GM18498 (cell line): ENCODE measurements at regions not wholly inside any gene's neighbourhood (a gene's known extent, or its start where the extent isn't known, plus 50 kb on each side); places are given as distances from the start of the nearest gene placed in this dataset.

Experiments
- ATAC-seq: cut with Tn5 transposase; IDR thresholded peaks from one replicate; pipeline ENCODE4 v1.9.1; 2021; ENCODE audit warnings: mild to moderate bottlenecking, moderate library complexity; ENCODE audit not compliant: unreplicated experiment

DNA sequence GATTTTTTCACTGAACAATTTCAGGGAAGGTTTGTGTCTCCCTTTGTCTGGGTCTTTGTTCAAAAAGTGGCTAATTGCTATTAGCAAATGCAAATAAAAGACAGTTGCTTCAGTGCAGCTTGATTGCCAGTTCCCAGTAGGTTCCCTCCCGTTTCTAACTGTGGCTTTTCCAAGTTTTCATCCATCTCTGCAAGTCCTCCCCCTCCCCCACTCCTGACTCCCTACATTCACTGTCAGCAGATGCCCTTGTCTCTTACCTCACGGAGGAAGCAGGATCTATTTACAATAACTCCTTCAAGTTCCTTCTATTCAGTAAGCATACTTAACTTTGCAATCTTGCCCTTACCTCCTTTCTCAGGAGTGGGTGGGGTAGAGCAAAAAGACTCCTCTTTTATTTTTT is 55.4 kb upstream of the SCEL start:
- ATAC-seq, result no peak

DNA sequence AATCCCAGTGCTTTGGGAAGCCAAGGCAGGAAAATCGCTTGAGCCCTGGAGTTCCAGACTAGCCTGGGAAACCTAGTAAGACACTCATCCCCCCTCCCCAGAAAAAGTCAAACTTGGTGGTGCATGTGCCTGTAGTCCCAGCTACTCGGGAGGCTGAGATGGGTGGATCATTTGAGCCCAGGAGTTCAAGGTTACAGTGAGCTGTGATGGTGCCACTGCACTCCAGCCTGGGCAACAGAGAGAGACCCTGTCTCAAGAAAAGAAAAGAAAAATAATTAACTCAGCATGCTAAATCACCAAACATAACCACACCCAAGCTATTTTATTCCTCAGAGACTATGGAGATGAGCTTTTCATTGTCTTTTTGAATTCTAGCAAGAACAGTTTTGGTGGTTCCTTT is 56.2 kb upstream of the SCEL start:
- no peak for ATAC-seq

DNA sequence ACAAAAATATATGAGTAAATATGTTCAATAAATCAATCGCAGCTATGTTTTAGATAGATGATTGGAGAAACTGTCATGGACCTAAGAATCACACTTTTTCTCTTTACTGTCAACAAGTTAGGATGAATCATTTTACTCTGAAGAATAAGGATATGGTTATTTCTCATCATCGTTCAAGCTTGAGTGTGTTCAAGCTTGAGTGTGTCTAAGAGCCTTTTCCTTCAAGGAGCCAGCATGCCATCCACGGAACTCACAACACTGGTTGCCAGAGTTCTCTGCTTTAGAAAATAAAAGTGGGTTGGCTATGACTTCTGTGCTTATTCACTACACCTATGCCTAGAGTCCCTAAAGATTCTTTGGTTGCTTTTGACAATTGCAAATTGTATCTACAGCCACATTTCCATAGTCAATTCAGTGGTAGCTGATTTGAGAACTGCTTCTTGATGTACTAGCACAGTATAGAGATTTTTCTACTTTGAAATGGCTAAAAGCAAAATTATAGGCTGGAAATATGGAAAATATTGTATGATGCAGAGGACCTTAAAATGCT is 58.1 kb upstream of the SCEL start:
- no peak for ATAC-seq

DNA sequence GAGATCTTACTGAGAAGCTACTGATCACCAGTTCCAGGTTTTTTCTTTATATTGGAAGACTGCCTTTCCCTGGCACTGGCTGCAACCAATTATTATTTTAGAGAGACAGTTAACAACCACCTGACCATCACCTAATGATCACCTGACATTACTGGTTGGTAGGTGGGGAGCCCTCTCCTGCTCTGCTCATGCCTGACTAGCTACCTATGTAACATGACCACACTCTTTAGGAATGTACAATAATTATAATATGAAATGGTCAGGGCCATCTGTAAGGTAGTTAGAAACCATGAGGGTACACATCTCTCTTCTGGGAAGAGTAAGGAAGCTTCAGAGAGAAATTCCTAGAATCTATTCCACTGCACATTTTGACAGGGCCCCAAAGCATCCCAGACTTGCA is 59.0 kb upstream of the SCEL start:
- no peak for ATAC-seq

DNA sequence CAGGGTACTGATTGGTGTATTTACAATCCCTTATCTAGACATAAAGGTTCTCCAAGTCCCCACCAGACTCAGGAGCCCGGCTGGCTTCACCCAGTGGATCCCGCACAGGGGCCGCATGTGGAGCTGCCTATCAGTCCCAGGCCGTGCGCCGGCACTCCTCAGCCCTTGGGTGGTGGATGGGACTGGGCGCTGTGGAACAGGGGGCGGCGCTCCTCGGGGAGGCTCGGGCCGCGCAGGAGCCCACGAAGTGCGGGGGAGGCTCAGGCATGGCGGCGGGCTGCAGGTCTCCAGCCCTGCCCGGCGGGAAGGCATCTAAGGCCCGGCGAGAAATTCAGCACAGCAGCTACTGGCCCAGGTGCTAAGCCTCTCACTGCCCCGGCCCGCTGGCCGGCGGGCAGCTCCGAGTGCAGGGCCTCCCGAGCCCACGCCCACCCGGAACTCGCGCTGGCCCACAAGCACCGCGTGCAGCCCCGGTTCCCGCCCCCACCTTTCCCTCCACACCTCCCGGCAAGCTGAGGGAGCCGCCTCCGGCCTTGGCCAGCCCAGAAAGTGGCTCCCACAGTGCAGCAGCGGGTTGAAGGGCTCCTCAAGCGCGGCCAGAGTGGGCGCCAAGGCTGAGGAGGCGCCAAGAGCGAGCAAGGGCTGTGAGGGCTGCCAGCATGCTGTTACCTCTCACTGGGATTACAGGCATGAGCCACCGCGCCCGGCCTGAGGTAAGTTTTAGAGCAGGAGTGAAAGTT is 60.0 kb upstream of the SCEL start:
- ATAC-seq, result no peak

DNA sequence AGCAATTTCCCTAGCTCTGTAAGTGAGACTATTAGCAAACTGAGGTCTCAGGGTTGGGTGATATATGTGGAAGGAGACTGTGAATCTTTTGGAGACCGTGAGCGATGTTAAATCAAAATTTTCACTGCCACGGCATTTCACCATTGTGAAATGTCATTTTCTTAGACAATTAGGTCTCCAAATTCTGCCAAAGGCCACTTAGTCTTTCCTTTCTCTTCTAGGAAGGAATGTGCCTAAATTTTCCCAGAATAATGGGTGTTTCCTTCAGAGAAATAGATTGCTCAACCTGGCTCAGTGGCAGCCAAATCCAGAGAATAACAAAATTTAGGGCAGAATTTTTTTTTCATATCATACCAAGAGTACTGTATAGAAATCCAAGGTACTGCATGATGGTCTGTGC is 64.5 kb upstream of the SCEL start:
- ATAC-seq, result no peak

DNA sequence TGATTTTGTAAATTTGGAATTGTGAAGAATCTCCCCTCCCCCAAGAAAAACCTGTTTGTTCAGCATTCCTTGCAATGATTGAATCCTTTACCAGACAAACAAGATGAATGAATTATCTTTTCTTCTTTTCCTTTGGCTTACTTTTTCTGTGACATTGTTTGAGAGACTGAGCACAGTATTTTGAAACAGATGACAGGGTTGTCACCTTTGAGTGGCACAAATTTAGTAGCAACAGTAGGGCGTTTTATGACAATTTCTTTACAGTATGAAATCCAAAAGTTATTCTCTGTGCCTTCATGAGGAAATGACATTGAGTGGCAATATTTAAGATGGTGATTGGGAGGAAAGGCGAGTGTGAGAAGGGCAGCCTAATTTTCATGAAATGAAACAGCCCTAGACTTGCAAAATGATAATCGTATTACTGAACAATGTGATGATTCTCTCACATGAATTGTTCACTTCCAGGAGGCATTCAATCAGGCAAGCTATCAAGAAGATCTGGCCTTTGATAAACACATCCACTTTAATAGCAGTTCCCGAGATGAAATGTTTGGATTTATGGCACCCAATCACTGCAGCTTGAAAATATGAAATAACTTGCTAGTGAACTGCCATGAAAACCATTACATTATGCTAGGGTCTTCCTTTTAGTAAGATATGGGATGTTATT is 68.6 kb upstream of the SCEL start:
- ATAC-seq, result no peak

DNA sequence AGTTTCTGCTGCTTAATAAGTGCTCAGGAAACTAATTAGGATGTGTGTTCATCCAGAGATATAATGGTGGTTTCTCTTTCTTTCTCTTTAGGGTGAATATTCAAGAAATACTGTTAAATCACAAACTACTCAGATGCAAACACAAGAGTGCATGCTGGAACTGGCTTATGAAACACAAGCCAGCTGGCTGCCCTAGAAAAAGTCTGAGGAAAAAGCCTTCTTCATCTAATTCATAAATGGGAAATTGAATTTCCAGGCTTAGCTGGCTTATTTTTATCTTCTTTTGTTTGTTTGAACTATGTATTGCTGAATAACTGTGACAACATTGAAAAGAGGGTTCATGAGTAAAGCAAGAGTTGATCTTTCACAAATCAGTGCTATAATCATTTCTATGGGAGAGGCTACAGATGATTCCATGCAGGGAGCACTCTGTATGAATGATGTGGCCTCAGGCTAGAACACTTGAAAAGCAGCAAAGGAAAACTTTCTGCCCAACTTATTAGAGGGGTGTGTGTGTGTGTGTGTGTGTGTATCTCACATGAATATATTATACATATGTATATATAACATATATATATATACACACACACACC is 69.8 kb upstream of the SCEL start:
- no peak for ATAC-seq

DNA sequence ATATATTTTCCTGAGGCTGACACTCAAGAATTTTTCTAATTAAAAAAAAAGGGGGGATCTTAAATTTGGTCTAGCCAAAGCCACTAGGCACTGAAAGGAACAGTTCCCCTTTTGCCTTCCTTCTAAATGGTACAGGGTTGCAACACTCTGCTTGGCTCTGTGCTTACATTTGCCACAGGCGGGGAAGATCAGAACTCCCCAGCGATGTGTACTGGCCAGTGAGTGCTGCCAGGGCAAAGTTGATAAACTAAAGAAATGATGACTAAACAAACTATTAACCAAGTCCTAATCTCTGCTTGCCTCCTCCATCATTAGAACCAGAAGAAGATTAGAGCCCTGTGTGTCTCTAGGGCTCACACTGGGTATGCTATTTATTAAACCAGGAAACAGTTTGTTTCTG is 75.3 kb upstream of the SCEL start:
- ATAC-seq, result peak; percentile 96

DNA sequence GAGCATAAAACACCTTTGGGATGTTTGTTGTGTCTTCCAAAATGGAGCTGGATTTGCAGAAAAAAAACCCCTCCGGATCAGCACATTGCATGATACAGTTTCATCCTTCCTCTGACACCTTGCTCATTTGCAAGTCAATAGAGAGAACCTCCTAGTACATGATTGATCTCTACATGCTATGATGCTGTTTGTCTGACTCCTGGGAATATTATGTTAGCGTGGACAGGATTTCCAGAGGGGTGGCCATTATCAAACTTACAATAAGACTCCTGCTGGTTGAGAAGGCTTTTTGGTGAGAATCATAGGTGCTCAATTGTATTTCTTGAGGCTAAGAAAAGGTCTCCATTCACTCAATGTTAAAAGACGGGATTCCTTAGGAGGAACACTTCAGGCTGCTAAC is 75.9 kb upstream of the SCEL start:
- no peak for ATAC-seq

DNA sequence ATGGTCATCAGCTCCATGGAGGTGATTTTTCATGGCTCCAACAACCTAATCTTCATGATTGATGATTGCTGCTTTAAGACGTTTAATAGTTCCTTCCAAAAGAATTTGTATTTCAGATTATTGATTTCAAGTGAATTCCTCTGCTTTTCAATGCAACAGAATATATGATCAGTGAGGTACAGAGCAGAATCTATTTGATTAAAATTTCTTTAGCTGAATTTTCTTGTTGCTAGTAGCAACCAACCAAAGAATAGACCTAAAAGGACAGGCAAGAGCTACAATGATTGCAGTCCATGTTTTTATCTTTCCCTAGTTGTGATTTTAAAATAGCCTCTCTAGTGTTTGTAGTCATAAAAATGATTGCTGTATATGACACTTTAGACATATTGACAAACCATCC is 76.8 kb upstream of the SCEL start:
- ATAC-seq, result no peak

DNA sequence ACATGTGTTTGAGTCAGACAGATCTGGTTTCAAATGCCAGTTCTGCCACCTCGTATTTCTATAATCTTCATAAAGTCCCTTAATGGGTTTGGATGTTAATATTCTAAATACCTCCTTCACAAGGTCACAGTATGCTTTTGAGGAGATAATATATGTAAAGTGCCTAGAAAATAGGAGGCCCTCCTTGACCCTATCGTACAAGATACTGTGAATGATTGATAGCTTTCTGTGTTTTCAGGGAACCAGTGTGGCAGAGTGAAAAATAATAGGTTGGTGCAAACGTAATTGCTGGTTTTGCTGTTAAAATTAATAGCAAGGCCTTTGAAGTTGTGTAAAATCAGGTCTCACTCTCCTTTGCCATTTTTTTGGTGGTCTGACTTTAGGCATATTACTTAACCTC is 77.5 kb upstream of the SCEL start:
- ATAC-seq, result no peak

DNA sequence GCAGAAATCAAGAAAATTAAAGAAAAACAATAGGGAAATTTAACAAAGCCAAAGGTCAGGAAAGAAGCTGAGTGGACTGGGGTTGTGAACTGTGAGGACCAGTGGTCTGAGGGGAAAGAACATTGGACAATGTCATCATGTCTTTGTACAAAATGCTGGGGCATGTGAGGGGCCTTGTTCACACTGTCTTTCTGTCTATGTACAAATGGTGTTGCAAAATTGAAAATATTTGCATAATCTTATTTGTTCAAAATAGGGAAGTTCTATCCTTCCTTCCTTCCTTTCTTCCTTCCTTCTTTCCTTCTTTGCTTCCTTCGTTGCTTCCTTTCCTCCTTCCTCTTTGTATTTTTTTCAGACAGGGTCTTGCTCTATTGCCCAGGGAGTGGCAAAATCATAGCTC is 79.2 kb upstream of the SCEL start:
- ATAC-seq, result no peak

DNA sequence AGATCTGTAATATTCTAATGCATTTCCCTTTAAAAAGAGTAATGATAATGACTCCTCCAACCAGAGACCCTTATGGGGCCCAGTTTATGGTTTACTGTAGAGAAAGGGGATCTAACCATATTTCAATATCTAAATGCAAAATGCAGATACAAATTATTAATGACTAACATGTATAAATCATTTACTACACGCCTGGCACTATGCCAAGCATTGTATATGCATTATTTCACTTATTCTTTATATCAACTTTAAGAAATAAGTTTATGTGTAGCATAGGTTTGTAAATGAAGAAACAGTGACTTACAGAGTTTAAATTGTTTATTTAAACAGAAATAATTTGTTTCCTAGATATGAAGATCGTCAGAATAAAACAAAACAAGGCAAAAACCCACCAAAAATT is 86.2 kb upstream of the SCEL start:
- no peak for ATAC-seq

DNA sequence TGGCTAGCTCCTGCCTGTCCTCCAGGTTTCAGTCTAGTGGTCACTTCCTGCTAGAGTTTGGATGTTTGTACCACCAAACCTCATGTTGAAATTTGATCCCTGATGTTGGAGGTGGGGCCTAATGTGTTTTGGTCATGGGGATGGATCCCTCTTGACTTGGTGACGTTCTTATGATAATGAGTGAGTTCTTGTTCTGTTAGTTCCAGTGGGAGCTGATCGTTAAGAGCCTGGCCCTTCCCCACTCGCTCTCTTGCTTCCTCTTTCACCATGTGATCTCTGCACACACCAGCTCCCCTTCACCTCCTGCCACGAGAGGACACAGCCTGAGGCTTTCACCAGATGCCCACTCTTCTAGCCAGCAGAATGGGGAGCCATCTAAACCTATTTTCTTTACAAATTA is 86.8 kb upstream of the SCEL start:
- ATAC-seq, result no peak

DNA sequence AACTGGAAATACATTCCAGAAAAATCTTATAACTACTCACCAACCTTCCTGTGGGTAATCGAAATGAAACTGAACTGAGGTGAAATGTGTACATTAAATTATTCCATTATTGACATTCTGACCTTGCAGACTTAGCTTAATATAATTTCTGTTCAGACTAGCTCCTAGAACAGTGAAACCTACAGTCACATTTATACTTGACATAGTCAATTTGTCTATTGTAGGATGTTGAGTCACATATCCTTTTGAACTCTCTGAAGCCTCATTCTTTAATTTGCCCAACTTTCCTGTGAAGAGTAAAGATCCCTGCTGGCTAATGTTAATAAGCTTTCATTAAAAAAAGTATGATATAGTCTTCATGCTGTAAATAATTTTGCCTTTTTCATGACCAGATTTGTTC is 92.0 kb upstream of the SCEL start:
- ATAC-seq, result no peak

DNA sequence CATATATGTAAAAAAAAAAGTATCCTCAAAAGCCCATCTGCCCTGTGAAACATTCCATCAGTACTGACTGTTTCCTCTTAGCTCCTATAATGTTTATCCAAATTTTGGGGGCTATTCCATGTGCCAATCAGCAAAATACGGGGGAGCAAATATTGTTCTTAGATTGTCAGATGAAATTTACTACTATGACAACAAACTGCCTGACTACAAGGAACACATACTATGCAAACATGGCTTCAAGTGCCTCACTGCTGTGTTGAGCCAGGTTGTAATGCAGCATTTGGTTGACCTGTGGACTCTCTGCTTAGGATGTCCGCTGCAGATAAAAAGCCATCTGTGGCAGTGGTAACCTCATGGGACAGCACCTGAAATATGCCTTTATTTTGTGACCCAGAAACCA is 98.2 kb upstream of the SCEL start:
- no peak for ATAC-seq

DNA sequence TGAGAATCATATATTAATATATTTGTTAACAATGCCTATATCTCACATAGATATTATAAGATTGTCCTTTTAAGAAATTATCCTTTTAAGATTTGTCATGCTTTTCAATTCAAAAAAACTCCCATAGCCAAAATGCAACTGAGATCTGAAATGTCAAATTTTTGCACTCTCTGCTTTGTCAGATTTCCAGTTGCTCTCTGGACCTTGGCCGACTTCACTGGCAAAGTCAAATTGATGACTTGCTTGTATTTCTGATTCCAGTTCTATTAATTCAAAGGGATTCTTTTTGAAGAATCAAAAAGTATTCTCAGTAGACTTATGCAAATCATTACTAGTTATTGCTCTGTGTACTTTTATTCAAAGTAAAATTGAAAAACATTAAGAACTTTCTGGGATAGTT is 101.2 kb upstream of the SCEL start:
- ATAC-seq, result no peak

DNA sequence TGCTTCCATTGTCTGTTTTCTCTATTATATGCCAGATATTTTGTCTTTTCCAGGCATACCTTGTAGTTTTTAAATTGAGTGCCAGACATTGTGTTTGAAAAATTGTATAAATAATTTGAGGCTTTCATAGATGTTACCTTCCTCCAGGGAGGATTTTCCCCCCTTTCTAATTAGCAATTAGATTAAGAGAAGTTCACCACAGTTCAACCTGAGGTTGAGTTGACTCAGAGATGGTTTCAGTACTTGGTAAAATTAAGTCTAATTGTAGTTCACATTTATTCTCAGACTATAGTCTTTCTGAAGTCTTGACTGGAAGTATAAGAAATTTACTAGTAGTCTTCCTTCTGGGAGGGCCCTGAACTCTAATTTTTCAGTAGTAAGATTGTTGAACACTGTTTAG is 104.1 kb upstream of the SCEL start:
- ATAC-seq, result no peak

DNA sequence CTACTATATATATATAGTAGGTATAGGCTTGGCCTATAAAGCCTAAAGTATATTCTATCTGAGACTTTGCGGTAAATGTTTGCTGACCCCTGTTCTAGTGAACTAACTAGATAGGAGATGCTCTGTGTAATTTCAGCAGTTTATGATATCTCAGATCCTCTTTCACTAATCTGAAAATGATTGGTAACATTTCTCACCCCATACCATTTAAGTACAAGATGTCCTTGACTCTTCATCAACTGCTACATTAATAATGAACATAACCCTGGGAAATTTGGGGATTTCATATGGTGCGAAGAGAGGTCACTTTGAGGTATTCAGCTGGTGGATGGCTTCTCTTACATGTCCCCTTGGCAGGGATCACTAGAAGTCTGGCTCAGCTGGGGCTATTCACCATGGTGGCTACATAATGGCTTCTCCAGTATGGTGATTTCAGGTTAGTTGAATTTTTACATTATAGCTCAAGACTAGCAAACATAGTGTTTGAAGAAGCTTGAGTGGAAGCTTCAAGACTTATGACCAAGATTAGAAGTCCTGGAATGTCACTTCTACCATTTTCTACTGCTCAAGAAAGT is 103.6 kb upstream of the MYCBP2 start:
- peak; percentile 41 for ATAC-seq

DNA sequence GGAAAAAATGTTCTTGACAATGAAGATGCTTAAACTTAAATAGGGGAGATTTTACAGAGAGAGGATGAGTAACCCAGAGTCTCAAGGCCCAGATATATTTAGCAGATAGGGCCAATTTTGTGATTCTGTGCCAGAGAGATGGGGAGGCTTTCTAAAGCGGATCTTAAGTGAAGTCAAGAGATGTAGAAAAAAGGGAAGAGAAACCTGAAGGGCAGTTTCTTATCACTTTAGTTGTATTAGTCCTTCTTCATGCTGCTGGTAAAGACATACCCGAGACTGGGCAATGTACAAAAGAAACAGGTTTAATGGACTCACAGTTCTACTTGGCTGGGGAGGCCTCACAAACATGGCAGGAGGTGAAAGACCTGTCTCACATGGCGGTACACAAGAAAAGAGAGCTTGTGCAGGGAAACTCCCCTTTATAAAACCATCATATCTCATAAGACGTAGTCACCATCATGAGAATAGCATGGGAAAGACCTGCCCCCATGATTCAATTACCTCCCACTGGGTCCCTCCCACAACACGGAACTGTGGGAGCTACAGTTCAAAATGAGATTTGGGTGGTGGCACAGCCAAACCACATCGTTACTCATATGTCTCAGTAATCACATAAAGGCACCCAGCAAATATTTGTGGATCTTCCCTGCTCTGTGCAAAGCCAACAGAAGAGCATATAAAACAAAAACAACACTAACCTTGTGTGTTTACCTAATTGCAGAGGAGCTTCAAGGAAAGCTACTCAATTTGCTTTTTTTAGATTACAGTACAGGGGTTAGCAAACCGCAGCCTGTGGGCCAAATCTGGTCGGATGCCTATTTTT is 102.6 kb upstream of the MYCBP2 start:
- peak; percentile 77 for ATAC-seq
